D341Med (cell line): ENCODE measurements at regions not wholly inside any gene's neighbourhood (a gene's known extent, or its start where the extent isn't known, plus 50 kb on each side); places are given as distances from the start of the nearest gene placed in this dataset.

Experiments
- DNase-seq: peaks from one replicate; pipeline ENCODE4 v3.0.0; 2012; ENCODE audit warnings: low spot score

DNA sequence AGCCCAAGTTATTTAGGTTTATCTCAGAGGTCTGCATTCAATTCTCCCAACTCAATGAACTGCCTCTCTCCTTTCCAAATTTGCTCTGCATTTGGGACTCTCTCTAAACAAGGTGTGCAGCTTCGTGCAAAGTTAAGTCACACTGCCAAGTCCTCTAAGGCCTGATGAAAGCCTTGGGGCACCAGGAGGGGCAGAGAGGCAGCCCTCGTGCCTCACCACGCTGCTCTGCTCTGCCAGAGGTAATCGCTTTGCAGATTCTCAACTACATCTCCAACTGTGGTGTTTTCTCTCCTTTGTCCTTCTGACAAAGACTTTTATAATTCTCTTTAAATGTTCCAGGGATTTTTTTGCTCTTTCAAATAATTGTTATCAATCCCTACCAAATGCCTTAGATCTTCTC is 283.0 kb downstream of the MEIS1 start:
- DNase-seq: no peak

- DNase-seq: no peak
Observed at GRCh38 chr2:66721776-66722175, 286.9 kb downstream of the MEIS1 start.

DNA sequence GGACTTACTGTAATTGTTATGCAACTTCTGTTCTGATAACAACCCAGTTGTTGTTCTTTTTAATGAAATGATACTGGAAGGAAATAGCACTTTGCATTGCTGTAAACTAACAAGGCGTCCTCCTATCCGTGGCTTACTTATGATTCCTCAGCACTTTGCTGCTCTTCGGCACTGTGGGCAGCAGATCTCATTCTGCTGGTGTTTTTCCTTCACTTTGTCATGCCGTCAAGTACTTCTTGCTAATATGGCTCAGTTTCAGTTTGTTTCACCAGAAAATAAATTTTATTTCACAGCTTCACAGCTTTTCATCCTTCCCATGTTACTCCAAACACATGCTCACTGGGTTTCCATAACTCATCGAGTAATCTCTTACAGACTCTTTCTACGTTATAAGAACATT is 289.3 kb downstream of the MEIS1 start:
- DNase-seq: no peak

- no peak for DNase-seq
Observed at GRCh38 chr2:66729416-66730330, 294.7 kb downstream of the MEIS1 start.

DNA sequence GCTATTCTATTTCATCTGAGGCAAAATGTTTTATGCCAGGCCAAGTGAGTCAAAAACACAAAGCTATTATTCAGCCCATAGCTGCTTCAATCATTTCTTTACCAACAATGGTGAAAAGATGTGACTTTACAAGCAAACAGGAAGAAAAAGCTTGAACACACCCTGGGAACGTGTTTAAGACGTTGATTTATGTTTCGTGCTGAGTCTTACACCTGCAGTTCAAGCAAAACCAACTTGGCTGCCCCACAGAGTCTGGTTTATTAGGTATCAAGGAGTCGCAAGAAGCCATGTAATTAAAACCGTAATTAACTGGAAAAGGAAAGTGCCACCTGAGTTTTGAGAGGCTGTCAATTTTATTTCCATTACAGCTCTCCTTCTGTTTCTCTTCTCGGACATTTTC is 295.5 kb downstream of the MEIS1 start:
- DNase-seq: no peak

DNA sequence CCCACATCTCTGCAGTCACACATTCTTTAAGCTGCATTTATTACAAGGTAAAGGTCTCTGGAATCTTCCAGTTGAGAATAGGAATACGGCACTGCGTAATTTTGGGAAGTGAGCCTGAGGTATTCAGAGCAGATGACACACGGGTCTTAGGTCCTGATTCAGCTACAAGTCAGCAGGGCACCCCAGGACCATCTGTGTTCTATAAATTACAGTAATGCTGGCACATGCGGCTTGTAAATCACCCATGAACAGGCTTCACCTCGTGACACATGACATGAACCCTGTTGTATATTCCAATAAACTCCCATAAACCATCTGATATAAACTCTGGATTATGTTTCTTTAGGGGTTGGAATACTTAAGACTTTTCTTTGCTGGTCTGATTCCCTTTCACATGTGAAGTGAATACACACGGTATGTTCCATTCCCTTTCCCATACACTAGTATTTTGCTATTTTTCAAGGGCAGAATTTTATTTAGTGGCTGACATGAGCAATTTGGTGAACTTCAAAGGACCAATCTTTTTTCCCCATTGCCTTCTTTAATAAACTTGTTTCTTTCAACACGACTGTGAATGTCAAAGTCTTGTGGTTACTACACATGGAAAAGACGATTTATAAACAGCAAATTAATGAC is 298.6 kb downstream of the MEIS1 start:
- DNase-seq: no peak

DNA sequence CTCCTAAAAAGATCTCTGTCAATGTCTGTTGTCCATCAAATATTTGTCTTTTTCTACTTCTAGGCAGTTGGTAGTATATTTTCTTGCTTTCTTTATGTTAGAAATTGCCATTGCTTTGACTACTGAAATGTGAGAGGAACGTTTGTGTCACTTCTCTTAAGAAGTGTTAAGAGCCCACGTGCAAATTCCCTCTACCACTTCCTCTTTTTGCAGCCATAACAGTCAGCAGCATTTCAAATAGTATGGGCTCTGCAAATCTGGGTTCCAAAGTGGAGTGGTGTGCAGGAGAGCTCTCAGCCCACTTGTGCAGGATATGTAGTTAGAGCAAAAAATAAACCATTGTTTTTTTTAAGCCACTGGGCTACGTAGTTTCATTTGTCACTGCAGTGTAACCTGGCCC is 314.0 kb downstream of the MEIS1 start:
- DNase-seq: no peak

GRCh38 chr2:66749566-66749965 is 314.6 kb downstream of the MEIS1 start:
- DNase-seq: no peak

DNA sequence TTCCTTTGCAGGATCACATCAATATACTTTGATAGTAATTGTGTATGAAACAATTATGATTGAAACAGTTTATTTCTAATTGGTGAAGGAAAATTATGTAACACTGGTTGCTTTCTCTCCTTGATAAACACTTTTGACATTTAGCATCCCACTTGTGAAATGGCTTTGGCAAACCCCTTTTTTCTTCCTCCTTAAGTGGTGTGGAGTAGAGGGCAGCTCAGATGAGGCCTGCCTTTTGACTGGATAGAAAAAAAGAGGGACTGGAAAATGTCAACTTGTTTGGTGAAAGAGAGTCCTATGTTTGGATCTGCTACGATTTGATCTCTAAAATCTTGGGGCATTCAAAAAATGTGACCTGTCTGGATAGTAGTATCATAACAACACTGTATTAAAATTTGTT is 318.3 kb downstream of the MEIS1 start:
- no peak for DNase-seq

DNA sequence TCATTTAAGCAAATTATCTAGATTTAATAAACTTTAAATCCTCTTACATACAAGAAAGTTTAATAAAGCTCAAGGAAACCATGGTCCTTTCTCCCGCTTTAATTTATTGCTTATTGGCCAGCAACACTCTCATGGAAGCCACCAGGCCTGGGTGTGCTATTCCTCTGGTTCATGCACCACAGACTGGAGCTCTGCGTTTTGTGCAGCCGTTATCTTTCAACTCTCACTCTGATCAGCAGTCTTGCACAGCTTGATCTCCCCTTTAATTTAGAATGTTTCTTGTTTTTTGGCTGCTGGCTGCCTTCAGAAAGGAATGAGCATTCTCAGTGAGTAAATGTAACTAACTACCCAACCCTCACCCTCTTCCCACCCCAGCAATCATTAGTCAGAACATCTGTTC is 318.7 kb downstream of the MEIS1 start:
- DNase-seq: no peak

DNA sequence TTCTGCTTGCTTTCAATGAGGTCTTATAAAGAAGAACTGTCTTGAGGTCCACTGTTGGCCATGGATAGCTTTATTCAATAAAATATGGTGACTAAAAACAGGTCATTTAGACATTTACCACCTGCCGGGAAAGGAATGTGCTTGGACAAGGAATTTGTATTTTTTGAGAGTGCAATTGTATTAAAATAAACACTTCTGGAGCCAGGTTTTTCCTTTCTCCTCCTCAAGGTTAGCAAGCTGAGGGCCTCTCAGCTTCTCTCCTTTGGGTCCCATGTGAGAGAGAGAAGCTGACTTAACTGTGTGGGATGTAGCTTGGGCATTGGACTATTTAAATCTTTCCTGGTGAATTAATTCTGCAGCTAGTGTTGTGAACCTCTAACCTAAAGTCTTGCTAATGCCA is 321.0 kb downstream of the MEIS1 start:
- no peak for DNase-seq

DNA sequence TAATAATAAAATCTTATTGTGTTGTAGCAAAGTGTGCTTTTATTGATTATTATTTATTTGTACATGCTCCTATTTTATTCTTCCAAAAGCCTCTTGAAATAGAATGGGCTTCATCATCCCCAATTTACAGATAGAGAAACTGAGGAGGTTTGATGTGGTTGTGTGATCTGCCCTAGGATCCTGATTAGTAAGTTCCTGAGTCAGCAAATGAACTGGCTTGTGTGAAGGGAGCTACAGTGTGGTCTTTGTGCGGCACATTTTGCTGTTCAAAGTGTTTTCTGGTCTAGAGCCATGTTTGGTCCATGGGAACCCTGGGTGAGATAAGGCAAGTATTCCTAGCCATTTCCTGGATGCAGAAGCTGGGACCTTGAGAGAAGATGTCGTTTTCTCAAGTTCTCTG is 326.9 kb downstream of the MEIS1 start:
- no peak for DNase-seq

GRCh38 chr2:66762761-66763160 is 327.8 kb downstream of the MEIS1 start:
- no peak for DNase-seq

- no peak for DNase-seq
Observed at GRCh38 chr2:66766582-66766981, 331.7 kb downstream of the MEIS1 start.

DNA sequence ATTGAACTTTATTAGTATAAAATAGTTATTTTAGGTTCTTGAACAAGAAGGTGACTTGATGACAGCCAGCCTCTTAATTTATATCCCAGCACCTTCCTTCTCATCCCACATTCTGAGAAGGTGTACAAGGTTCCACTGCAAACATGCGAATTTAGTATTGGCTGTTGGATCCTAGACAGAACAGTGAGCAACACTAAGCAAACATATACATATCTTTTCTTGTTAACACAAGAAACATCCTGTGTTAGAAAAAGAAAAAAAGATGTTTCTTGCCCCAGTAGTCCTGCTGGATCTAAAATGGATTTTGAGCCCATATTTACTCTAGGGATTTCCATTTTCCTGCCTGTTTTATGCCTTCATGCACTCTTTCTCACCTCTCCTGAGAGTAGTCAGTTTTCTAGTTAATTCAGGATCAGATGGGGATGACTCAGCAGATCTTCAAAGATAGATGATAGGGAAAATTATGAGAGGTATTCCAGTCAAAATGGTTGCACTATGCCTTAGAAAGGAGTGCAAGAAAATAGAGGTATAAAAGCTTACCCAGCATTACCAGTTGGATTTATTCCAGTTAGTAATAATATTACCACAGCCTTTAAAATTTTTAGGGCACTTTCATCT is 336.5 kb downstream of the MEIS1 start:
- no peak for DNase-seq

DNA sequence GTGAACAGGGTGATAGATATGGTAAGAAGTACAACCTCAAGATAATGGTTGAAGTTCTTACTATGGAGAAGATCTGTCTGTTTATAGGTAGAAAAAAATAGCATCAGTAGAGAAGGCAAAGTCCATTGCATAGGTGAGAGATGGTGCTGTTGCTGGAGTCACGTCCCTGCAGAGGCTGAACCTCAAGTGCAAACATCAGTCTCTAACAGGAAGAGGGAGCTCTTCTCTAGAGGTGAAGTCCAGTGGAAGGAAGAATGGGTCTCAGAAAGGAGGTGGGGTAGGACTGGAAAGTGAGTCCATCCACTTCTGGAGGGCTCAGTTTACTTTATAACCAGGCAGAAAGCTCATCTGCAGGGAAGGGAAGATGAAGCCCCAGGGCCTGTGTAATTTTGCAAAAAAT is 337.7 kb downstream of the MEIS1 start:
- no peak for DNase-seq

DNA sequence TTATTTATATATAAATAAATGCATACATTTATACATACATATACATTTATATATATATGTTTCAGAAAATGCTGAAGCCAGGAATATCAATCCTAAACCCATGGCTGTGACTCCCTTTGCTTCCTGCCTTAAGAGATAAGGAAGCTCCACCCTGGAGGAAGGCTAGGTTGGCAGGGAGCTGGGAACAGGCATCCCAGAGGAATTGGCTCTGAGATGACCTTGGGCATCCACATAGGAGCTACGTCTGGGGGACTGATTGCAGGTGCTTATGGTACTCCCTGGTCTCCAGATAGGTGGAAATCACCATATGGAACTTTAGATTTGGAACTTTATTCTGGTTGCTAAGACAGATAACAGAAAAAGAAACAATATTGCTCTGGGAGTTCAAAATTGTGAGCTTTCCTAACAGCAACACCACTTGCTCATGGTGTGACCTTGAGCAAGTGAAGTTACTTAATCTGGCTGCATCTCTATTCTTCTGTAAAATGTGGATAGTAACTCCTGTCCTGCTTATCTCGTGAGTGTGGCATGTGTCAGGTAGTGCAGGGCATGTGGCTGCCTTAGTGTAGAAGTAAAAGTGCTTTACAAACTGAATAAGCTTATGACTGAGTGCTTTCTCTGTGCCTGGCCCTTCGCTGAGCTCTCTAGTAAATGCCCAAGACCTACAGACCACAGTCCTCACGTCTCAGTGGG is 341.0 kb downstream of the MEIS1 start:
- DNase-seq: no peak

DNA sequence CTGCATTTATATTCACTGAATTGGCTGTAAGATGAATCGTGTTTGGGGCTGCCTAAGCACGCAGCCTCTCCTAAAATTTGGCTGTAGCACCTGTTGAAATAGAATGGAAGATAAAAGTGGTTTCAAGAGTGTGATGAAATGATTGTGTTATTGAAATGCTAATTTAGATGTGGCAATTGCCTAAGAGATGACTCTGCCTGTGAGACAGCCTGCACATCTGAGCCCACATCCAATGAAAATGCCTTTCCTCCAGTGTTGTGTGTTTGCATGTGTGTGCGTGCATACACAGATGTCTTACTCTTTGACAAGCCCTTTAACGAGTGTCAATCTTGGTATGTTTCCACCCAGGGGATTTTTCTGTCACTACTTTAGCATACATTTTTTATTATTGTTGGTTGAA is 346.9 kb downstream of the MEIS1 start:
- no peak for DNase-seq

- DNase-seq: no peak
Observed at GRCh38 chr2:66782780-66783361, 347.9 kb downstream of the MEIS1 start.

GRCh38 chr2:66789741-66790140 is 354.8 kb downstream of the MEIS1 start:
- no peak for DNase-seq

DNA sequence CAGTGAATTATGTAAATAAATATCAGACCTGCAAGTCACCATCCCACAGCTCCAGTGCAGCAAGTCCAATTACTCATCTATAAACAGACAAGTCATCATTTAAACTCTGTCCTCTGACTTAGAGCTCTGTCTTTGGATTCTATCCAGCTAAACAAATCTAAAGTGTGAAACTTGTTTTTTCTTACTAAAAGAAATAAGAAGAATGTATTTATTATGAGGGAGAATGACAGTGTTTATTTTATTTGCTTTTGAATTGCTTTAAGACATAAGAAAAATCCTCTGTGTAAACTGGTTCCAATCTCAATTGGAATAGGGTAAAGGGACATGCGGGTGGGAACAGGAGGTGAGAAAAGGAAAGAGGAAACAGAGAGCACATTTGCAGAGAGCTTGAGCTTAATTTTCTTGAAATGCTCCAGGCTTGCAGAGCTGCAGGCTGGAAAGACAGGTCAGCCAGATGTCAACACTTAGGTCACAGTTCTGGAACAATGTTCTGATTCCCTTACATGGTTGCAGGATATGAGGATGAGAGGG is 355.8 kb downstream of the MEIS1 start:
- DNase-seq: no peak

GRCh38 chr2:66794070-66794469 is 359.1 kb downstream of the MEIS1 start:
- DNase-seq: no peak
